Astrocyte (in vitro differentiated cells and primary cell): ENCODE measurements at regions not wholly inside any gene's neighbourhood (a gene's known extent, or its start where the extent isn't known, plus 50 kb on each side); places are given as distances from the start of the nearest gene placed in this dataset.

Experiments used
- DNase-seq: peaks from one replicate; pipeline ENCODE4 v3.0.0-alpha.2; 2010; ENCODE audit warnings: low read depth
- FAIRE-seq: peaks from 2 replicates; lab custom pipeline; 2011; peaks lifted over from hg19 to GRCh38; lab: Jason Lieb, UNC
- H2AFZ ChIP-seq: 2 replicates; pipeline ENCODE4 v1.6.0; 2012; ENCODE audit warnings: low read depth, low read length, inconsistent platforms
- H3K27ac ChIP-seq: 2 replicates; pipeline ENCODE4 v1.5.1; 2011; ENCODE audit warnings: low read depth, low read length, inconsistent platforms
- H3K27me3 ChIP-seq: 2 replicates; pipeline ENCODE4 v1.6.0; 2011; ENCODE audit warnings: low read length, inconsistent platforms; ENCODE audit not compliant: insufficient read depth
- H3K36me3 ChIP-seq: 2 replicates; pipeline ENCODE4 v1.5.1; 2011; ENCODE audit warnings: low read length, inconsistent platforms; ENCODE audit not compliant: insufficient read depth
- H3K4me1 ChIP-seq: 2 replicates; pipeline ENCODE4 v1.5.1; 2011; ENCODE audit warnings: low read length, inconsistent platforms; ENCODE audit not compliant: insufficient read depth
- H3K4me2 ChIP-seq: 2 replicates; pipeline ENCODE4 v1.6.0; 2012; ENCODE audit warnings: low read length, inconsistent platforms
- H3K4me3 ChIP-seq: 2 replicates; pipeline ENCODE4 v1.5.1; 2011; ENCODE audit warnings: low read depth, mild to moderate bottlenecking, low read length, inconsistent platforms; ENCODE audit not compliant: insufficient read depth
- H3K79me2 ChIP-seq: 2 replicates; pipeline ENCODE4 v1.6.0; 2012; ENCODE audit warnings: mild to moderate bottlenecking, low read length, inconsistent platforms; ENCODE audit not compliant: insufficient read depth
- H3K9ac ChIP-seq: 2 replicates; pipeline ENCODE4 v1.6.0; 2012; ENCODE audit warnings: mild to moderate bottlenecking, low read length, inconsistent platforms
- H3K9me3 ChIP-seq: 2 replicates; pipeline ENCODE4 v1.5.1; 2012; ENCODE audit warnings: low read depth, mild to moderate bottlenecking, low read length, inconsistent platforms; ENCODE audit not compliant: insufficient read depth
- H4K20me1 ChIP-seq: 2 replicates; pipeline ENCODE4 v1.6.0; 2012; ENCODE audit warnings: low read length, inconsistent platforms; ENCODE audit not compliant: insufficient read depth
- H3K27ac Mint-ChIP-seq: one replicate; pipeline ENCODE4 v1.8.0; 2021; ENCODE audit warnings: mild to moderate bottlenecking, mixed read lengths; ENCODE audit not compliant: unreplicated experiment
- H3K27me3 Mint-ChIP-seq: one replicate; pipeline ENCODE4 v1.8.0; 2021; ENCODE audit warnings: low read depth, mixed read lengths; ENCODE audit not compliant: unreplicated experiment
- H3K36me3 Mint-ChIP-seq: one replicate; pipeline ENCODE4 v1.8.0; 2021; ENCODE audit warnings: low read depth, mixed read lengths; ENCODE audit not compliant: unreplicated experiment
- H3K4me1 Mint-ChIP-seq: one replicate; pipeline ENCODE4 v1.8.0; 2021; ENCODE audit warnings: low read depth, mixed read lengths; ENCODE audit not compliant: unreplicated experiment
- H3K4me3 Mint-ChIP-seq: one replicate; pipeline ENCODE4 v1.8.0; 2021; ENCODE audit warnings: mild to moderate bottlenecking, moderate library complexity, mixed read lengths; ENCODE audit not compliant: unreplicated experiment
- H3K9me3 Mint-ChIP-seq: one replicate; pipeline ENCODE4 v1.8.0; 2021; ENCODE audit warnings: mild to moderate bottlenecking, mixed read lengths; ENCODE audit not compliant: unreplicated experiment
- CTCF ChIP-seq: IDR thresholded peaks from 2 replicates; pipeline ENCODE4 v1.5.1; 2011; ENCODE audit warnings: low read depth, mild to moderate bottlenecking, inconsistent platforms, low read length, moderate library complexity; ENCODE audit not compliant: insufficient read depth
- EZH2 ChIP-seq: IDR thresholded peaks from 2 replicates; pipeline ENCODE4 v1.6.1; 2012; ENCODE audit warnings: mild to moderate bottlenecking, low read length, inconsistent platforms; ENCODE audit not compliant: insufficient read depth

DNA sequence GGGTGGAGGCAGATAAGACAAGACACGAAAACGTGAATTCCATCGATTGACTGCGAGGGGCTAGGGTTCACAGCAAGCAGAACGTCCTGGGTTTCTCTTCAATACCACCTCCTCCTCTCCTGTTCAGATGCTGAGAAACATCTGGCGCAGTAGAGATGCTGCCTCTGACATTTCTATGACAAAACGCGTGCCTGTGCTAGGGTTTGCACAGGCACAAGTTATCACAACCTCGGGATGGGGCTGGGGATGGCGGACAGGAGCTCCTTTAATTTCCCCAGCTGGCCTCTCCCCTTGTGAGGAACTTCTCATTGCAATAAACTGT is 99.8 kb upstream of the SVIL start:
- Histone ChIP-seq H3K9me3 (no peaks in the 10 kb centered on the region), H3K4me3 (peak overlapping the region; percentile 79), H3K9ac (peak overlapping the region; percentile 88), H3K36me3 (no peaks in the 10 kb centered on the region), H3K27me3 (no peaks in the 10 kb centered on the region), H4K20me1 (peaks cover 45% of the 10 kb centered on the region), H3K79me2 (peaks cover 64% of the 10 kb centered on the region), H3K27ac (peak overlapping the region; percentile 71), H3K4me1 (peaks cover 20% of the 10 kb centered on the region), H2AFZ (peak overlapping the region; percentile 51), H3K4me2 (peak overlapping the region; percentile 96)
- TF ChIP-seq EZH2 (no peak), CTCF (no peak)
- FAIRE-seq (no peak), DNase-seq (no peak)
- peaks cover 20% of the 10 kb centered on the region for H3K4me1 Mint-ChIP-seq
- peak overlapping the region; percentile 26 for H3K27ac Mint-ChIP-seq
- peaks cover 8% of the 10 kb centered on the region for H3K27me3 Mint-ChIP-seq
- peaks cover 2% of the 10 kb centered on the region for H3K9me3 Mint-ChIP-seq
- peaks cover 5% of the 10 kb centered on the region for H3K36me3 Mint-ChIP-seq
- H3K4me3 Mint-ChIP-seq = peak overlapping the region; percentile 91

DNA sequence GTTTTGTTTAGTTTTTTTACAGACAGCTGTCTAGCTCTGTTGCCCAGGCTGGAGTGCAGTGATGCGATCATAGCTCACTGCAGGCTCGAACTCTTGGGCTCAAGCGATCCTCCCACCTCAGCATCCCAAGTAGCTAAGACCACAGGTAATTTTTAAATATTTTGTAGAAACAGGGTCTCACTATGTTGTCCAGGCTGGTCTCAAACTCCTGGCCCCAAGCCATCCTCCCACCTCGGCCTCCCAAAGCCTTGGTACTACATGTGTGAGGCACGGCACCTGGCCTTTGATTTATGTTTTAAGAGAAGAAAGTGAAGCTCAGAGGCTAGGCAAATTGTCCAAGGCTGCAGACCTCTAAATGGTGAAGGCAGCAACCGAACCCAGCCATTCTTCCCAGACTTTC is 98.6 kb upstream of the SVIL start:
- FAIRE-seq (no peak), DNase-seq (no peak)
- Mint-ChIP-seq H3K36me3 (peaks cover 8% of the 10 kb centered on the region), H3K4me1 (peaks cover 25% of the 10 kb centered on the region), H3K27ac (no peak overlapping the region), H3K9me3 (peaks cover 2% of the 10 kb centered on the region), H3K27me3 (peaks cover under 1% of the 10 kb centered on the region), H3K4me3 (peak overlapping the region; percentile 58)
- Histone ChIP-seq H2AFZ (no peak overlapping the region), H3K4me3 (peak overlapping the region; percentile 79), H4K20me1 (peaks cover 55% of the 10 kb centered on the region), H3K79me2 (peaks cover 74% of the 10 kb centered on the region), H3K9me3 (no peaks in the 10 kb centered on the region), H3K4me2 (peak overlapping the region; percentile 96), H3K4me1 (peaks cover 20% of the 10 kb centered on the region), H3K27me3 (no peaks in the 10 kb centered on the region), H3K9ac (peak overlapping the region; percentile 88), H3K27ac (no peak overlapping the region), H3K36me3 (no peaks in the 10 kb centered on the region)
- TF ChIP-seq EZH2 (no peak), CTCF (no peak)

DNA sequence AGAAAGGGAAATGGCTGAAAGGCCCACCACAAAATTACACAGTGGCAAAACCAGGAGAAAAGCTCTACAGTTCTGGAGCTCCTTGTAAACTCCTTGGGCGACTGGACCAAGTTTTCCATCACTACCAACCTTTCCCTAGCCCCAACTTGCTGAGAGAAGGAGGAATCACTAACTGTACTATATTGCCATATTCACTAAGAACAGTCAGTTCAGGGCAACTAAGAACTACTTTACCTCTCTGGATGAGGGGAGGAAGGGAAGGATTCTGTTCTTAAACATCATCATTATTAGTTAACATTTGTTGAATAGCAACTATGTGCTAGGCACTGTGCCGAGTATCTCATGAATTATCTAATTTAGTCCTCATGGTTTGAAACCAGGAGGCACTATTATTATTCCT is 98.1 kb upstream of the SVIL start:
- DNase-seq = no peak
- peak overlapping the region; percentile 6 for H3K9ac ChIP-seq
- peaks cover 29% of the 10 kb centered on the region for H3K4me1 Mint-ChIP-seq
- H3K27me3 Mint-ChIP-seq = no peaks in the 10 kb centered on the region
- no peaks in the 10 kb centered on the region for H3K9me3 ChIP-seq
- H3K36me3 Mint-ChIP-seq = peaks cover 8% of the 10 kb centered on the region
- H4K20me1 ChIP-seq = peaks cover 59% of the 10 kb centered on the region
- no peak overlapping the region for H3K27ac ChIP-seq
- H3K79me2 ChIP-seq = peaks cover 78% of the 10 kb centered on the region
- no peaks in the 10 kb centered on the region for H3K27me3 ChIP-seq
- H3K4me3 Mint-ChIP-seq = peak overlapping the region; percentile 58
- H3K27ac Mint-ChIP-seq = no peak overlapping the region
- peaks cover 23% of the 10 kb centered on the region for H3K4me1 ChIP-seq
- H3K9me3 Mint-ChIP-seq = peaks cover 2% of the 10 kb centered on the region
- no peaks in the 10 kb centered on the region for H3K36me3 ChIP-seq
- H3K4me3 ChIP-seq = no peak overlapping the region
- TF ChIP-seq EZH2 (no peak), CTCF (no peak)
- peak overlapping the region; percentile 96 for H3K4me2 ChIP-seq
- FAIRE-seq = no peak
- no peak overlapping the region for H2AFZ ChIP-seq
